ENCODE measurements at regions not wholly inside any gene's neighbourhood (a gene's known extent, or its start where the extent isn't known, plus 50 kb on each side); places are given as distances from the start of the nearest gene placed in this dataset.

GRCh38 chr2:162994718-162995117 is 156.2 kb upstream of the KCNH7 start:
- TF ChIP-seq POLR2A (IDR thresholded peaks at IDR 0.05) (no peak), CTCF (IDR thresholded peaks at IDR 0.05) (no peak)

Measured in body of pancreas (tissue), 4 donors.